Brain microvascular endothelial cell (primary cell): ENCODE measurements at regions not wholly inside any gene's neighbourhood (a gene's known extent, or its start where the extent isn't known, plus 50 kb on each side); places are given as distances from the start of the nearest gene placed in this dataset.

Experiments used
- DNase-seq: peaks from one replicate; pipeline ENCODE4 v3.0.0-alpha.2; 2020
- H3K27ac ChIP-seq: fragments of 250-450 bp; sonication (Bioruptor Pico); 2 replicates; pipeline ENCODE4 v1.5.1; 2020; ENCODE audit warnings: mild to moderate bottlenecking, moderate library complexity
- H3K27me3 ChIP-seq: fragments of 250-450 bp; sonication (Bioruptor Pico); replicated peaks from 2 replicates; pipeline ENCODE4 v1.5.1; 2020; ENCODE audit warnings: mild to moderate bottlenecking
- H3K36me3 ChIP-seq: fragments of 250-450 bp; sonication (Bioruptor Pico); replicated peaks from 2 replicates; pipeline ENCODE4 v1.5.1; 2020; ENCODE audit warnings: mild to moderate bottlenecking
- H3K4me3 ChIP-seq: 2 replicates; pipeline ENCODE4 v1.5.1; 2011; ENCODE audit warnings: low read depth, mild to moderate bottlenecking, control low read depth, low read length, moderate library complexity
- CTCF ChIP-seq: IDR thresholded peaks from 2 replicates; pipeline ENCODE4 v1.5.1; 2011; ENCODE audit warnings: low read depth, mild to moderate bottlenecking, moderate library complexity, low read length, control low read depth, inconsistent platforms; ENCODE audit errors: missing control alignments
- in situ Hi-C: cut with HindIII; loops from 2 replicates; pipeline ENCODE4 v1.10.0; 2017; ENCODE audit warnings: low sequenced_read_pairs, low pct_ligation_motif_present

- Histone ChIP-seq H3K27me3 (no peaks in the 10 kb centered on the region), H3K36me3 (no peaks in the 10 kb centered on the region), H3K4me3 (no peak overlapping the region), H3K27ac (no peak overlapping the region)
- no peak for DNase-seq
- in situ Hi-C loops = no loop called here
- no peak for TF ChIP-seq CTCF
These were observed 734.8 kb upstream of the SALL3 start for GRCh38 chr18:78244779-78245178.

GRCh38 chr18:78245451-78245850 lies 734.2 kb upstream of the SALL3 start:
- Histone ChIP-seq H3K27ac (no peak overlapping the region), H3K36me3 (no peaks in the 10 kb centered on the region), H3K4me3 (no peak overlapping the region), H3K27me3 (no peaks in the 10 kb centered on the region)
- in situ Hi-C loops = no loop called here
- no peak for TF ChIP-seq CTCF
- DNase-seq = no peak

GRCh38 chr18:78246050-78246449 lies 733.6 kb upstream of the SALL3 start:
- H3K27ac ChIP-seq = no peak overlapping the region
- no peak for TF ChIP-seq CTCF
- no peak for DNase-seq
- no peak overlapping the region for H3K4me3 ChIP-seq
- H3K27me3 ChIP-seq = no peaks in the 10 kb centered on the region
- in situ Hi-C loops = no loop called here
- no peaks in the 10 kb centered on the region for H3K36me3 ChIP-seq

GRCh38 chr18:78246588-78246987 lies 733.0 kb upstream of the SALL3 start:
- no peak overlapping the region for H3K4me3 ChIP-seq
- no peak overlapping the region for H3K27ac ChIP-seq
- H3K27me3 ChIP-seq = no peaks in the 10 kb centered on the region
- H3K36me3 ChIP-seq = no peaks in the 10 kb centered on the region
- in situ Hi-C loops = no loop called here
- no peak for TF ChIP-seq CTCF
- DNase-seq = no peak

- H3K36me3 ChIP-seq = no peaks in the 10 kb centered on the region
- no peak for DNase-seq
- no peaks in the 10 kb centered on the region for H3K27me3 ChIP-seq
- no peak overlapping the region for H3K4me3 ChIP-seq
- no peak for TF ChIP-seq CTCF
- in situ Hi-C loops = no loop called here
- no peak overlapping the region for H3K27ac ChIP-seq
These were observed 731.9 kb upstream of the SALL3 start for GRCh38 chr18:78247615-78248289.

- H3K36me3 ChIP-seq = no peaks in the 10 kb centered on the region
- no peak for DNase-seq
- TF ChIP-seq CTCF = no peak
- H3K4me3 ChIP-seq = no peak overlapping the region
- no peak overlapping the region for H3K27ac ChIP-seq
- in situ Hi-C loops = no loop called here
- H3K27me3 ChIP-seq = no peaks in the 10 kb centered on the region
These were observed 724.6 kb upstream of the SALL3 start for GRCh38 chr18:78255013-78255412.
